Neural cell (in vitro differentiated cells): ENCODE measurements at regions not wholly inside any gene's neighbourhood (a gene's known extent, or its start where the extent isn't known, plus 50 kb on each side); places are given as distances from the start of the nearest gene placed in this dataset.

Source experiments
- H2AFZ ChIP-seq: fragments of 200-600, 300-800 bp; sonication (generic), shearing (Covaris generic); 2 replicates; pipeline ENCODE4 v1.6.0; 2014; ENCODE audit warnings: low read depth, mild to moderate bottlenecking, antibody characterized with exemption, low read length, moderate library complexity
- H3F3A ChIP-seq: fragments of 200-600 bp; shearing (Covaris generic); 2 replicates; pipeline ENCODE4 v1.6.1; 2016; ENCODE audit warnings: mild to moderate bottlenecking, moderate library complexity, mixed read lengths, antibody characterized with exemption, low read length; ENCODE audit not compliant: insufficient read depth, poor library complexity, severe bottlenecking
- H3K27ac ChIP-seq: fragments of 200-600, 300-800 bp; sonication (generic), shearing (Covaris generic); 2 replicates; pipeline ENCODE4 v1.5.1; 2014; ENCODE audit warnings: mild to moderate bottlenecking, low read length, moderate library complexity
- H3K27me3 ChIP-seq: fragments of 300-800, 200-600 bp; sonication (generic), shearing (Covaris generic); 2 replicates; pipeline ENCODE4 v1.6.0; 2014; ENCODE audit warnings: mild to moderate bottlenecking, low read depth, low read length, moderate library complexity; ENCODE audit not compliant: insufficient read depth
- H3K36me3 ChIP-seq: fragments of 300-800, 200-600 bp; sonication (generic), shearing (Covaris generic); 2 replicates; pipeline ENCODE4 v1.5.1; 2014; ENCODE audit warnings: mild to moderate bottlenecking, antibody characterized with exemption, low read length, moderate library complexity; ENCODE audit not compliant: insufficient read depth
- H3K4me2 ChIP-seq: fragments of 300-800, 200-600 bp; sonication (generic), shearing (Covaris generic); 2 replicates; pipeline ENCODE4 v1.6.0; 2014; ENCODE audit warnings: mild to moderate bottlenecking, low read length
- H3K4me3 ChIP-seq: fragments of 300-800, 200-600 bp; sonication (generic), shearing (Covaris generic); 2 replicates; pipeline ENCODE4 v1.5.1; 2014; ENCODE audit warnings: mild to moderate bottlenecking, low read length, moderate library complexity
- H3K79me2 ChIP-seq: fragments of 200-600 bp; shearing (Covaris generic); replicated peaks from 2 replicates; pipeline ENCODE4 v1.6.0; 2014; ENCODE audit warnings: mild to moderate bottlenecking, low read length, moderate library complexity; ENCODE audit not compliant: insufficient read depth
- H3K9ac ChIP-seq: fragments of 300-800, 200-600 bp; sonication (generic), shearing (Covaris generic); 2 replicates; pipeline ENCODE4 v1.6.1; 2016; ENCODE audit warnings: mild to moderate bottlenecking, low read length, mixed read lengths
- H3K9me2 ChIP-seq: fragments of 200-600 bp; shearing (Covaris generic); 2 replicates; pipeline ENCODE4 v1.6.1; 2016; ENCODE audit warnings: mild to moderate bottlenecking, low read length, mixed read lengths; ENCODE audit not compliant: insufficient read depth
- H3K9me3 ChIP-seq: fragments of 200-600, 300-800 bp; sonication (generic), shearing (Covaris generic); 2 replicates; pipeline ENCODE4 v1.6.1; 2016; ENCODE audit warnings: mild to moderate bottlenecking, mixed run types, low read length, moderate library complexity, mixed read lengths
- H4K20me1 ChIP-seq: fragments of 200-600 bp; shearing (Covaris generic); 2 replicates; pipeline ENCODE4 v1.6.1; 2016; ENCODE audit warnings: mild to moderate bottlenecking, mixed run types; ENCODE audit not compliant: insufficient read depth
- CTCF ChIP-seq: fragments of 450-650 bp; IDR thresholded peaks from 2 replicates; pipeline ENCODE4 v1.5.1; 2014; ENCODE audit warnings: antibody characterized with exemption, mild to moderate bottlenecking, moderate library complexity; ENCODE audit not compliant: poor library complexity, severe bottlenecking
- EP300 ChIP-seq: fragments of 450-650 bp; conservative IDR thresholded peaks from 2 replicates; pipeline ENCODE4 v1.6.1; 2014; ENCODE audit warnings: antibody characterized with exemption, mild to moderate bottlenecking, moderate library complexity; ENCODE audit not compliant: poor library complexity, severe bottlenecking
- EZH2 ChIP-seq: fragments of 200-600, 300-800 bp; shearing (Covaris generic), sonication (generic); IDR thresholded peaks from 2 replicates; pipeline ENCODE4 v1.6.1; 2014; ENCODE audit warnings: antibody characterized with exemption, low read length, borderline replicate concordance, mild to moderate bottlenecking; ENCODE audit not compliant: insufficient read depth, poor library complexity, severe bottlenecking
- MXI1 ChIP-seq: fragments of 450-650 bp; conservative IDR thresholded peaks from 2 replicates; pipeline ENCODE4 v1.6.1; 2014; ENCODE audit warnings: antibody characterized with exemption, mild to moderate bottlenecking; ENCODE audit not compliant: poor library complexity, severe bottlenecking
- POLR2AphosphoS5 ChIP-seq: IDR thresholded peaks from 2 replicates; pipeline ENCODE4 v1.6.1; 2012
- RAD21 ChIP-seq: fragments of 450-650 bp; conservative IDR thresholded peaks from 2 replicates; pipeline ENCODE4 v1.6.1; 2014; ENCODE audit warnings: antibody characterized with exemption, mild to moderate bottlenecking, moderate library complexity
- REST ChIP-seq: IDR thresholded peaks from 2 replicates; pipeline ENCODE4 v1.6.1; 2012; ENCODE audit warnings: borderline replicate concordance
- SMC3 ChIP-seq: fragments of 450-650 bp; conservative IDR thresholded peaks from 2 replicates; pipeline ENCODE4 v1.6.1; 2014; ENCODE audit warnings: antibody characterized with exemption, mild to moderate bottlenecking, moderate library complexity; ENCODE audit not compliant: poor library complexity
- TAF1 ChIP-seq: IDR thresholded peaks from 2 replicates; pipeline ENCODE4 v1.6.1; 2012; ENCODE audit warnings: low read depth

GRCh38 chr2:175807031-175807873 lies 194.8 kb downstream of the LNPK start:
- H3K4me3 ChIP-seq = no peak overlapping the region
- H3K4me2 ChIP-seq = no peak overlapping the region
- H3K9me3 ChIP-seq = no peaks in the 10 kb centered on the region
- H3K27me3 ChIP-seq = no peaks in the 10 kb centered on the region
- H2AFZ ChIP-seq = no peak overlapping the region
- TF ChIP-seq CTCF (no peak), TAF1 (no peak)
- no peaks in the 10 kb centered on the region for H3K9me2 ChIP-seq
- no peak overlapping the region for H3K27ac ChIP-seq
- H3K79me2 ChIP-seq = no peaks in the 10 kb centered on the region
- no peaks in the 10 kb centered on the region for H3K36me3 ChIP-seq
- no peak overlapping the region for H3K9ac ChIP-seq
- no peaks in the 10 kb centered on the region for H4K20me1 ChIP-seq
- no peaks in the 10 kb centered on the region for H3F3A ChIP-seq

- H3K4me2 ChIP-seq = no peak overlapping the region
- H4K20me1 ChIP-seq = no peaks in the 10 kb centered on the region
- H3K9me2 ChIP-seq = no peaks in the 10 kb centered on the region
- no peaks in the 10 kb centered on the region for H3F3A ChIP-seq
- no peaks in the 10 kb centered on the region for H3K36me3 ChIP-seq
- no peak for TF ChIP-seq EZH2
- no peak for TF ChIP-seq EP300
- TF ChIP-seq CTCF = no peak
- no peak for TF ChIP-seq SMC3
- TF ChIP-seq REST = no peak
- no peak for TF ChIP-seq RAD21
- no peak for TF ChIP-seq POLR2AphosphoS5
- TF ChIP-seq MXI1 = no peak
- TF ChIP-seq TAF1 = no peak
- no peaks in the 10 kb centered on the region for H3K79me2 ChIP-seq
- H3K4me3 ChIP-seq = no peak overlapping the region
- H3K27ac ChIP-seq = no peak overlapping the region
- no peaks in the 10 kb centered on the region for H3K27me3 ChIP-seq
- H3K9ac ChIP-seq = no peak overlapping the region
- H2AFZ ChIP-seq = no peak overlapping the region
- no peaks in the 10 kb centered on the region for H3K9me3 ChIP-seq
Observed at GRCh38 chr2:175806570-175806969, 195.5 kb downstream of the LNPK start.
